Ovary (tissue), 7 donors: ENCODE measurements at regions not wholly inside any gene's neighbourhood (a gene's known extent, or its start where the extent isn't known, plus 50 kb on each side); places are given as distances from the start of the nearest gene placed in this dataset.

Experiments used
- DNase-seq, 5 donors: peaks; one replicate each; pipeline ENCODE4 v3.0.0-alpha.2; 2019 to 2020
- H3K27ac ChIP-seq, 2 donors: fragments of 200-600 bp; one replicate each; pipeline versions ENCODE4 v1.5.1 to v1.8.0; 2019 to 2022
- H3K27me3 ChIP-seq: fragments of 200-600 bp; one replicate; pipeline ENCODE4 v1.8.0; 2022
- H3K36me3 ChIP-seq: fragments of 200-600 bp; sonication (generic); one replicate; pipeline ENCODE4 v1.5.1; 2019
- H3K4me1 ChIP-seq: one replicate; pipeline ENCODE4 v1.8.1; 2013; ENCODE audit warnings: mild to moderate bottlenecking, moderate library complexity; ENCODE audit not compliant: insufficient read depth
- H3K4me3 ChIP-seq: fragments of 200-600 bp; sonication (generic); one replicate; pipeline ENCODE4 v1.5.1; 2017
- H3K9me3 ChIP-seq, 2 donors: fragments of 200-600 bp in 1 of 2; sonication (generic) in 1 of 2; one replicate each; pipeline versions ENCODE4 v1.5.1 to v1.8.1; 2013 to 2019; ENCODE audit warnings: mild to moderate bottlenecking in 1 of 2, moderate library complexity in 1 of 2
- CTCF ChIP-seq, 3 donors: fragments of 450-650 bp in 2 of 3; fragments of 200-600 bp in 1 of 3; IDR thresholded peaks; one replicate each; pipeline versions ENCODE4 v1.5.1 to v1.8.0; 2016 to 2022; ENCODE audit warnings: antibody characterized with exemption in 3 of 3, mild to moderate bottlenecking in 1 of 3
- EP300 ChIP-seq: sonication (generic); formaldehyde crosslinking; IDR thresholded peaks from one replicate; pipeline ENCODE4 v1.6.1; 2017; ENCODE audit warnings: antibody characterized with exemption
- POLR2A ChIP-seq: fragments of 450-650 bp; IDR thresholded peaks from one replicate; pipeline ENCODE4 v1.6.1; 2017; ENCODE audit warnings: antibody characterized with exemption, mild to moderate bottlenecking, moderate library complexity
- WGBS, 3 donors: extraction: QIAGEN DNeasy Blood & Tissue Kit in 1 of 3; methylation state at CpG; one replicate each; pipeline versions ENCODE4 v1.1.5 to v1.1.7; 2013 to 2017; 5-methylcytosine and 5-hydroxymethylcytosine counted together
- intact Hi-C, 4 donors: fragments of 100-400 bp; cut with DNase I; formaldehyde crosslinking; loops; one replicate each; pipeline versions ENCODE4 v1.11.0 to v1.15.1; 2022 to 2023
- donor health status: DM: no; HTN: no; CAD: no; lungs with moderate emphysema.
- donor health status: DM: no; HTN: no; CAD: no.
- donor health status: Bipolar disorder and iron deficiency.
- donor health status: DM: no; HTN: no; CAD: no.
- donor health status: DM: yes; HTN: yes; CAD: no.

GRCh38 chr18:27707201-27707600 lies 469.7 kb downstream of the CDH2 start:
- Histone ChIP-seq H3K4me3 (no peak overlapping the region), H3K27ac (no peak overlapping the region), H3K36me3 (no peaks in the 10 kb centered on the region), H3K27me3 (no peaks in the 10 kb centered on the region), H3K9me3 (no peaks in the 10 kb centered on the region), H3K4me1 (no peaks in the 10 kb centered on the region)
- DNase-seq: no peak
- no peak for TF ChIP-seq CTCF (IDR thresholded peaks at IDR 0.05)
- no peak for TF ChIP-seq POLR2A
- TF ChIP-seq EP300: no peak
- intact Hi-C loops: no loop called here
- 94 to 99% (median 95%) methylated on average over 1 of the region's 1 CpG for whole genome bisulfite sequencing, 3 donors

- TF ChIP-seq EP300 (no peak), POLR2A (no peak), CTCF (IDR thresholded peaks at IDR 0.05) (no peak)
- H3K9me3 ChIP-seq: no peaks in the 10 kb centered on the region
- H3K4me3 ChIP-seq: no peak overlapping the region
- 48 to 63% (median 57%) methylated on average over 3 of the region's 3 CpGs for WGBS, 3 donors
- intact Hi-C loops: no loop called here
- H3K4me1 ChIP-seq: no peaks in the 10 kb centered on the region
- no peak overlapping the region for H3K27ac ChIP-seq
- no peaks in the 10 kb centered on the region for H3K36me3 ChIP-seq
- no peak for DNase-seq
- H3K27me3 ChIP-seq: no peaks in the 10 kb centered on the region
Observed at GRCh38 chr18:27704736-27705361, 472.1 kb downstream of the CDH2 start.

- Histone ChIP-seq H3K4me3 (no peak overlapping the region), H3K4me1 (no peaks in the 10 kb centered on the region), H3K27me3 (no peaks in the 10 kb centered on the region), H3K36me3 (no peaks in the 10 kb centered on the region), H3K27ac (no peak overlapping the region), H3K9me3 (no peaks in the 10 kb centered on the region)
- no peak for TF ChIP-seq CTCF (IDR thresholded peaks at IDR 0.05)
- intact Hi-C loops: no loop called here
- no peak for DNase-seq
- WGBS, 3 donors: 72 to 79% (median 77%) methylated on average over 3 of the region's 3 CpGs
Observed at GRCh38 chr18:27699137-27699536, 477.8 kb downstream of the CDH2 start.

GRCh38 chr18:27696148-27696547 lies 480.8 kb downstream of the CDH2 start:
- TF ChIP-seq POLR2A: no peak
- TF ChIP-seq EP300: no peak
- TF ChIP-seq CTCF (IDR thresholded peaks at IDR 0.05): no peak
- Histone ChIP-seq H3K9me3 (no peaks in the 10 kb centered on the region), H3K4me3 (no peak overlapping the region), H3K4me1 (no peaks in the 10 kb centered on the region), H3K36me3 (no peaks in the 10 kb centered on the region), H3K27me3 (no peaks in the 10 kb centered on the region), H3K27ac (no peak overlapping the region)
- no peak for DNase-seq
- WGBS, 3 donors: 95 to 99% (median 98%) methylated on average over 2 of the region's 2 CpGs
- intact Hi-C loops: no loop called here
